ENCODE measurements at regions not wholly inside any gene's neighbourhood (a gene's known extent, or its start where the extent isn't known, plus 50 kb on each side); places are given as distances from the start of the nearest gene placed in this dataset.

DNA sequence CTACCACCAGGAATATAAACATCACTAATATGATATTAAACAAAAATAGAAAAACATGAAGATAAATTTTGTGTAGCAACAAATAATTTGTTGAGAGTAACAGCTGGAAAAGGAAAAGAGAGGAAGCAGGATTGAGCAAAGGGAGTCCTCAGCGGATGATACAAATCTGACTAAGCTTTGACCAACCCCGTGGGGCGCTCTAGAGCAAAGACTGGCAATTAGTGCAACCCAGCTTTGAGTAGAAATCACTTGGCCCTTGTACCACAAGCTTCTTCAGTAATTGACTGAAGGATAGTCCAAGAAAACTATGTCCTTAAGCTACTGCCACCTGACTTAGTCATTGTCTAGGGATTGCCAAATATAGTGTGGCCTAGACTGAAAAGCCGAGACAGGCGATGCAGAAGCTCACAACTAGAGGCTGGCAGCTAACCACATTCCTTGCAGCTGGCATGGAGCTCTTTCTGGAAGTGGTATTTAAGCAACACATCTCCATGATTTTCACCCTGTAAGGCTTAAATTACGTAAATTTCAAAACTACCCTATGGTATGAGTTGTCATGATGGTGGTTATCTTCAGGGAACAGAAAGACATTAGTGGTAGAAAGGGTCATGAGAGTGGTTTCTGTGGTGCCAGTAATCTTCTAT is 396.0 kb downstream of the PDGFC start:
- H3K4me3 ChIP-seq, result no peak overlapping the region
- H3K27ac ChIP-seq, result no peak overlapping the region
- H3K9me3 ChIP-seq, result no peaks in the 10 kb centered on the region
- 73 to 80% methylated on average over 4 to 6 of the region's 6 CpGs for WGBS, 2 donors (ENCODE audit: low coverage in 1 of 2)
- H3K27me3 ChIP-seq, result no peaks in the 10 kb centered on the region
- ATAC-seq, result no peak
- H3K4me1 ChIP-seq, result no peaks in the 10 kb centered on the region
- H3K36me3 ChIP-seq, result no peaks in the 10 kb centered on the region
- TF ChIP-seq POLR2AphosphoS5 (IDR thresholded peaks at IDR 0.05) (no peak), EP300 (IDR thresholded peaks at IDR 0.05) (no peak), CTCF (IDR thresholded peaks at IDR 0.05) (no peak), POLR2A (IDR thresholded peaks at IDR 0.05) (no peak)

DNA sequence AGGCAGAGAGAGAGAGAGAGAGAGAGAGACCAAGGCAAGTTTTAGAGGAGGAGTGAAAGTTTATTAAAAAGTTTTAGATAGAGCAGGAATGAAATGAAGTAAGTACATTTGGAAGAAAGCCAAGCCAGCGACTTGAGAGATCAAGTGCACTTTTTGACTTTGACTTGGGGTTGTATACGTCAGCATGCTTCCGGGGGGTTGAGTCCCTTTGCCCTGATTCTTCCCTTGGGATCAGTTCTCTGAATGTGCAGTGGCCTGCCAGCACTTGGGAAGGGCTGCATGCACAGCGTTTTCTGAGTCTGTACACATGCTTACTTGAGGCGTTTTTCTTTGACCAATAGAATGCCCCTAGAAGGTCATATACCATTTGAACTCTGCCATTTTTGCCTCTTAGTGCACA is 400.5 kb downstream of the PDGFC start:
- Histone ChIP-seq H3K4me3 (no peak overlapping the region), H3K9me3 (no peaks in the 10 kb centered on the region), H3K27ac (no peak overlapping the region), H3K4me1 (no peaks in the 10 kb centered on the region), H3K36me3 (no peaks in the 10 kb centered on the region), H3K27me3 (no peaks in the 10 kb centered on the region)
- TF ChIP-seq EP300 (IDR thresholded peaks at IDR 0.05) (no peak), POLR2A (IDR thresholded peaks at IDR 0.05) (no peak), CTCF (IDR thresholded peaks at IDR 0.05) (no peak), POLR2AphosphoS5 (IDR thresholded peaks at IDR 0.05) (no peak)
- WGBS, 2 donors (ENCODE audit: low coverage in 1 of 2), result 63 to 69% methylated on average over 4 to 5 of the region's 5 CpGs
- ATAC-seq, result no peak

GRCh38 chr4:156569535-156569934 is 402.1 kb downstream of the PDGFC start:
- WGBS, 2 donors (ENCODE audit: low coverage in 1 of 2), result 50 to 90% methylated on average over 1 to 2 of the region's 2 CpGs

GRCh38 chr4:156568484-156568883 is 403.1 kb downstream of the PDGFC start:
- no peaks in the 10 kb centered on the region for H3K4me1 ChIP-seq
- H3K36me3 ChIP-seq, result no peaks in the 10 kb centered on the region
- WGBS, 2 donors (ENCODE audit: low coverage in 1 of 2), result 42 to 57% methylated on average over 2 of the region's 2 CpGs

More at GRCh38 chr4:156569535-156569934, 402.1 kb downstream of the PDGFC start:
- Histone ChIP-seq H3K27ac (no peak overlapping the region), H3K27me3 (no peaks in the 10 kb centered on the region), H3K9me3 (no peaks in the 10 kb centered on the region), H3K4me3 (no peak overlapping the region), H3K4me1 (no peaks in the 10 kb centered on the region), H3K36me3 (no peaks in the 10 kb centered on the region)
- TF ChIP-seq POLR2A (IDR thresholded peaks at IDR 0.05) (no peak), CTCF (IDR thresholded peaks at IDR 0.05) (no peak), EP300 (IDR thresholded peaks at IDR 0.05) (no peak), POLR2AphosphoS5 (IDR thresholded peaks at IDR 0.05) (no peak)
- no peak for ATAC-seq

More at GRCh38 chr4:156568484-156568883, 403.1 kb downstream of the PDGFC start:
- Histone ChIP-seq H3K9me3 (no peaks in the 10 kb centered on the region), H3K27me3 (no peaks in the 10 kb centered on the region), H3K27ac (no peak overlapping the region), H3K4me3 (no peak overlapping the region)
- ATAC-seq, result no peak
- TF ChIP-seq POLR2A (IDR thresholded peaks at IDR 0.05), result no peak
- no peak for TF ChIP-seq POLR2AphosphoS5 (IDR thresholded peaks at IDR 0.05)
- TF ChIP-seq EP300 (IDR thresholded peaks at IDR 0.05), result no peak
- TF ChIP-seq CTCF (IDR thresholded peaks at IDR 0.05), result no peak

Data from gastroesophageal sphincter (tissue), 4 donors.